ENCODE measurements at regions not wholly inside any gene's neighbourhood (a gene's known extent, or its start where the extent isn't known, plus 50 kb on each side); places are given as distances from the start of the nearest gene placed in this dataset.
"Not testable (repeated sequence)": the region's sequence is repeated elsewhere in the genome, so short reads cannot be mapped to it uniquely, and the experiment has no call there.

DNA sequence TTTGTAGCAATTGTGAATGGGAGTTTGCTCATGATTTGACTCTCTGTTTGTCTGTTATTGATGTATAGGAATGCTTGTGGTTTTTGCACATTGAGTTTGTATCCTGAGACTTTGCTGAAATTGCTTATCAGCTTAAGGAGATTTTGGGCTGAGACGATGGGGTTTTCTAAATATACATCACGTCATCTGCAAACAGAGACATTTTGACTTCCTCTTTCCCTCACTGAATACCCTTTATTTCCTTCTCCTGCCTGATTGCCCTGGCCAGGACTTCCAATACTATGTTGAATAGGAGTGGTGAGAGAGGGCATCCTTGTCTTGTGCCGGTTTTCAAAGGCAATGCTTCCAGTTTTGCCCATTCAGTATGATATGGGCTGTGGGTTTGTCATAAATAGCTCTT lies 96.6 kb downstream of the EBLN1 start:
- TF ChIP-seq POLR2A, EP300, POLR2AphosphoS5 (IDR thresholded peaks at IDR 0.05): not testable (repeated sequence)
- TF ChIP-seq, protein P1, sequence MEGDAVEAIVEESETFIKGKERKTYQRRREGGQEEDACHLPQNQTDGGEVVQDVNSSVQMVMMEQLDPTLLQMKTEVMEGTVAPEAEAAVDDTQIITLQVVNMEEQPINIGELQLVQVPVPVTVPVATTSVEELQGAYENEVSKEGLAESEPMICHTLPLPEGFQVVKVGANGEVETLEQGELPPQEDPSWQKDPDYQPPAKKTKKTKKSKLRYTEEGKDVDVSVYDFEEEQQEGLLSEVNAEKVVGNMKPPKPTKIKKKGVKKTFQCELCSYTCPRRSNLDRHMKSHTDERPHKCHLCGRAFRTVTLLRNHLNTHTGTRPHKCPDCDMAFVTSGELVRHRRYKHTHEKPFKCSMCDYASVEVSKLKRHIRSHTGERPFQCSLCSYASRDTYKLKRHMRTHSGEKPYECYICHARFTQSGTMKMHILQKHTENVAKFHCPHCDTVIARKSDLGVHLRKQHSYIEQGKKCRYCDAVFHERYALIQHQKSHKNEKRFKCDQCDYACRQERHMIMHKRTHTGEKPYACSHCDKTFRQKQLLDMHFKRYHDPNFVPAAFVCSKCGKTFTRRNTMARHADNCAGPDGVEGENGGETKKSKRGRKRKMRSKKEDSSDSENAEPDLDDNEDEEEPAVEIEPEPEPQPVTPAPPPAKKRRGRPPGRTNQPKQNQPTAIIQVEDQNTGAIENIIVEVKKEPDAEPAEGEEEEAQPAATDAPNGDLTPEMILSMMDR (IDR thresholded peaks at IDR 0.05), result not testable (repeated sequence)
